ENCODE measurements at regions not wholly inside any gene's neighbourhood (a gene's known extent, or its start where the extent isn't known, plus 50 kb on each side); places are given as distances from the start of the nearest gene placed in this dataset.
"Not testable (repeated sequence)": the region's sequence is repeated elsewhere in the genome, so short reads cannot be mapped to it uniquely, and the experiment has no call there.

- Histone ChIP-seq H3K36me3 (no peaks in the 10 kb centered on the region), H3K4me1 (replicated peaks) (no peaks in the 10 kb centered on the region), H3K4me3 (no peak overlapping the region), H3K27ac (no peak overlapping the region), H3K9me3 (no peaks in the 10 kb centered on the region), H3K27me3 (replicated peaks; ENCODE audit: insufficient read depth) (no peaks in the 10 kb centered on the region)
- peak; percentile 55 for DNase-seq (ENCODE audit: low spot score)
- intact Hi-C loops (cut with DNase I) = loop anchor here (5.0 to 10.0 kb wide), 2 partner anchors 206 to 804 kb away; no protein-coding TSS in a partner anchor
- peak; percentile 55 to 87 (median 83) for TF ChIP-seq CTCF (IDR thresholded peaks at IDR 0.05)
- no peak for TF ChIP-seq POLR2A (IDR thresholded peaks at IDR 0.05)
- peak; percentile 37 for TF ChIP-seq POLR2AphosphoS5 (IDR thresholded peaks at IDR 0.05)
- 22% methylated on average over 15 of the region's 15 CpGs for WGBS
These were observed 78.7 kb upstream of the ZNF281 start for GRCh38 chr1:200488375-200489165.

GRCh38 chr1:200487650-200488049, 77.8 kb upstream of the ZNF281 start:
- DNase-seq (ENCODE audit: low spot score) = no peak
- Histone ChIP-seq H3K4me1 (replicated peaks) (no peaks in the 10 kb centered on the region), H3K9me3 (no peaks in the 10 kb centered on the region), H3K36me3 (no peaks in the 10 kb centered on the region), H3K27me3 (replicated peaks; ENCODE audit: insufficient read depth) (no peaks in the 10 kb centered on the region), H3K27ac (no peak overlapping the region), H3K4me3 (no peak overlapping the region)
- WGBS = 83% methylated on average over 6 of the region's 6 CpGs
- TF ChIP-seq POLR2A (IDR thresholded peaks at IDR 0.05) = no peak
- intact Hi-C loops (cut with DNase I) = loop anchor here (5.0 to 10.0 kb wide), 2 partner anchors 205 to 803 kb away; no protein-coding TSS in a partner anchor

GRCh38 chr1:200486634-200487033, 76.8 kb upstream of the ZNF281 start:
- TF ChIP-seq POLR2A (IDR thresholded peaks at IDR 0.05) = no peak
- no peak for TF ChIP-seq CTCF (IDR thresholded peaks at IDR 0.05)
- no peak for TF ChIP-seq POLR2AphosphoS5 (IDR thresholded peaks at IDR 0.05)
- H3K4me3 ChIP-seq = no peak overlapping the region
- intact Hi-C loops (cut with DNase I) = loop anchor here (5.0 to 10.0 kb wide), 2 partner anchors 204 to 802 kb away; no protein-coding TSS in a partner anchor
- H3K27ac ChIP-seq = no peak overlapping the region
- H3K27me3 ChIP-seq (replicated peaks; ENCODE audit: insufficient read depth) = no peaks in the 10 kb centered on the region
- H3K9me3 ChIP-seq = no peaks in the 10 kb centered on the region
- no peaks in the 10 kb centered on the region for H3K4me1 ChIP-seq (replicated peaks)
- WGBS = 77% methylated on average over 3 of the region's 3 CpGs
- no peaks in the 10 kb centered on the region for H3K36me3 ChIP-seq
- DNase-seq (ENCODE audit: low spot score) = no peak

- 69% methylated on average over 7 of the region's 7 CpGs for WGBS
- not testable (repeated sequence) for H3K36me3 ChIP-seq; H3K27me3 ChIP-seq (replicated peaks; ENCODE audit: insufficient read depth); H3K4me1 ChIP-seq (replicated peaks); H3K9me3 ChIP-seq; H3K4me3 ChIP-seq; H3K27ac ChIP-seq; DNase-seq (ENCODE audit: low spot score)
- intact Hi-C loops (cut with DNase I) = loop anchor here (10.0 kb wide), 1 partner anchor 800 kb away; no protein-coding TSS in a partner anchor
These were observed 74.7 kb upstream of the ZNF281 start for GRCh38 chr1:200484438-200484946.

GRCh38 chr1:200483491-200484143, 73.8 kb upstream of the ZNF281 start:
- intact Hi-C loops (cut with DNase I) = loop anchor here (10.0 kb wide), 1 partner anchor 799 kb away; no protein-coding TSS in a partner anchor
- Histone ChIP-seq H3K9me3 (no peaks in the 10 kb centered on the region), H3K27me3 (replicated peaks; ENCODE audit: insufficient read depth) (no peaks in the 10 kb centered on the region), H3K27ac (no peak overlapping the region), H3K4me1 (replicated peaks) (no peaks in the 10 kb centered on the region), H3K4me3 (no peak overlapping the region), H3K36me3 (no peaks in the 10 kb centered on the region)
- DNase-seq (ENCODE audit: low spot score) = no peak
- 30% methylated on average over 5 of the region's 5 CpGs for WGBS
- no peak for TF ChIP-seq POLR2A (IDR thresholded peaks at IDR 0.05)

- DNase-seq (ENCODE audit: low spot score) = no peak
- H3K36me3 ChIP-seq = no peaks in the 10 kb centered on the region
- TF ChIP-seq POLR2AphosphoS5 (IDR thresholded peaks at IDR 0.05) (no peak), POLR2A (IDR thresholded peaks at IDR 0.05) (no peak), CTCF (IDR thresholded peaks at IDR 0.05) (no peak)
- no peaks in the 10 kb centered on the region for H3K9me3 ChIP-seq
- no peak overlapping the region for H3K4me3 ChIP-seq
- H3K27me3 ChIP-seq (replicated peaks; ENCODE audit: insufficient read depth) = no peaks in the 10 kb centered on the region
- no peak overlapping the region for H3K27ac ChIP-seq
- 84% methylated on average over 7 of the region's 7 CpGs for WGBS
- intact Hi-C loops (cut with DNase I) = loop anchor here (10.0 kb wide), 1 partner anchor 796 kb away; no protein-coding TSS in a partner anchor
- H3K4me1 ChIP-seq (replicated peaks) = no peaks in the 10 kb centered on the region
These were observed 71.1 kb upstream of the ZNF281 start for GRCh38 chr1:200480964-200481363.

All from prostate gland (tissue), 2 donors.